Osteoblast (primary cell): ENCODE measurements at regions not wholly inside any gene's neighbourhood (a gene's known extent, or its start where the extent isn't known, plus 50 kb on each side); places are given as distances from the start of the nearest gene placed in this dataset.
A peak's percentile ranks its signal among the peaks of the same experiment; 100 is the strongest.
"Not testable (repeated sequence)": the region's sequence is repeated elsewhere in the genome, so short reads cannot be mapped to it uniquely, and the experiment has no call there.

ENCODE experiments used
- DNase-seq: peaks from one replicate; pipeline ENCODE4 v3.0.0; 2011; ENCODE audit warnings: low spot score, mixed read lengths; ENCODE audit not compliant: insufficient read length; ENCODE audit errors: missing footprints
- H2AFZ ChIP-seq: 2 replicates; pipeline ENCODE4 v1.6.0; 2011; ENCODE audit warnings: mild to moderate bottlenecking, low read length
- H3K27ac ChIP-seq: 2 replicates; pipeline ENCODE4 v1.5.1; 2011; ENCODE audit warnings: mild to moderate bottlenecking, low read depth, low read length, moderate library complexity
- H3K27me3 ChIP-seq: 2 replicates; pipeline ENCODE4 v1.6.0; 2012; ENCODE audit warnings: mild to moderate bottlenecking, control low read depth, inconsistent platforms, low read length, moderate library complexity; ENCODE audit not compliant: insufficient read depth
- H3K36me3 ChIP-seq: 2 replicates; pipeline ENCODE4 v1.5.1; 2011; ENCODE audit warnings: mild to moderate bottlenecking, low read length, control low read depth, moderate library complexity; ENCODE audit not compliant: insufficient read depth
- H3K4me1 ChIP-seq: 2 replicates; pipeline ENCODE4 v1.5.1; 2011; ENCODE audit warnings: mild to moderate bottlenecking, low read length, control low read depth, moderate library complexity; ENCODE audit not compliant: insufficient read depth
- H3K4me2 ChIP-seq: 2 replicates; pipeline ENCODE4 v1.6.0; 2011; ENCODE audit warnings: mild to moderate bottlenecking, low read length; ENCODE audit not compliant: insufficient read depth
- H3K4me3 ChIP-seq: fragments of 200-600 bp; sonication (generic); 3 replicates; pipeline ENCODE4 v1.5.1; 2012; ENCODE audit warnings: mild to moderate bottlenecking, low read length, inconsistent platforms; ENCODE audit not compliant: insufficient read depth
- H3K79me2 ChIP-seq: 2 replicates; pipeline ENCODE4 v1.6.0; 2012; ENCODE audit warnings: mild to moderate bottlenecking, low read length, control low read depth, inconsistent platforms; ENCODE audit not compliant: insufficient read depth
- H3K9me3 ChIP-seq: 2 replicates; pipeline ENCODE4 v1.5.1; 2011; ENCODE audit warnings: low read depth, low read length, control low read depth
- H4K20me1 ChIP-seq: 2 replicates; pipeline ENCODE4 v1.6.0; 2012; ENCODE audit warnings: mild to moderate bottlenecking, low read length, control low read depth; ENCODE audit not compliant: insufficient read depth
- CTCF ChIP-seq: IDR thresholded peaks from 2 replicates; pipeline ENCODE4 v1.5.1; 2011; ENCODE audit warnings: mild to moderate bottlenecking, low read depth, low read length, moderate library complexity; ENCODE audit errors: extremely low read depth

GRCh38 chr5:86689103-86689729 lies 71.5 kb downstream of the COX7C start:
- Histone ChIP-seq H3K36me3 (no peaks in the 10 kb centered on the region), H3K4me2 (no peak overlapping the region), H3K4me3 (no peak overlapping the region), H3K79me2 (no peaks in the 10 kb centered on the region), H2AFZ (no peak overlapping the region), H4K20me1 (no peaks in the 10 kb centered on the region), H3K27me3 (no peaks in the 10 kb centered on the region), H3K4me1 (no peaks in the 10 kb centered on the region), H3K27ac (no peak overlapping the region), H3K9me3 (no peaks in the 10 kb centered on the region)
- peak; percentile 14 for DNase-seq
- TF ChIP-seq CTCF, result no peak

- no peaks in the 10 kb centered on the region for H3K9me3 ChIP-seq
- no peaks in the 10 kb centered on the region for H4K20me1 ChIP-seq
- no peaks in the 10 kb centered on the region for H3K79me2 ChIP-seq
- no peak overlapping the region for H3K4me2 ChIP-seq
- DNase-seq, result no peak
- H3K27me3 ChIP-seq, result no peaks in the 10 kb centered on the region
- no peak for TF ChIP-seq CTCF
- H3K36me3 ChIP-seq, result no peaks in the 10 kb centered on the region
- H3K4me3 ChIP-seq, result no peak overlapping the region
- no peak overlapping the region for H2AFZ ChIP-seq
- no peaks in the 10 kb centered on the region for H3K4me1 ChIP-seq
- H3K27ac ChIP-seq, result no peak overlapping the region
Measured at GRCh38 chr5:86709157-86709881, 91.6 kb downstream of the COX7C start.

GRCh38 chr5:86716121-86716520 lies 98.4 kb downstream of the COX7C start:
- Histone ChIP-seq H3K27ac (no peak overlapping the region), H3K4me3 (no peak overlapping the region), H3K9me3 (no peaks in the 10 kb centered on the region), H2AFZ (no peak overlapping the region), H3K36me3 (no peaks in the 10 kb centered on the region), H3K79me2 (no peaks in the 10 kb centered on the region), H4K20me1 (no peaks in the 10 kb centered on the region), H3K4me1 (no peaks in the 10 kb centered on the region), H3K4me2 (no peak overlapping the region), H3K27me3 (no peaks in the 10 kb centered on the region)
- no peak for DNase-seq
- no peak for TF ChIP-seq CTCF

- H3K4me2 ChIP-seq, DNase-seq, H3K79me2 ChIP-seq, H3K36me3 ChIP-seq, H3K4me3 ChIP-seq, H3K27me3 ChIP-seq, H4K20me1 ChIP-seq, H2AFZ ChIP-seq, H3K9me3 ChIP-seq, H3K4me1 ChIP-seq, H3K27ac ChIP-seq: not testable (repeated sequence)
Measured at GRCh38 chr5:86731319-86732117, 113.8 kb downstream of the COX7C start.
